Prostate gland (tissue), 2 donors: ENCODE measurements at regions not wholly inside any gene's neighbourhood (a gene's known extent, or its start where the extent isn't known, plus 50 kb on each side); places are given as distances from the start of the nearest gene placed in this dataset.

Source experiments
- DNase-seq: peaks from one replicate; pipeline ENCODE4 v3.0.0-alpha.2; 2019; ENCODE audit warnings: low spot score
- H3K27ac ChIP-seq, 2 donors: fragments of 200-600 bp; sonication (generic); 2 replicates each; pipeline ENCODE4 v1.5.1; 2017 to 2019
- H3K27me3 ChIP-seq: fragments of 200-600 bp; sonication (generic); replicated peaks from 2 replicates; pipeline ENCODE4 v1.5.1; 2019; ENCODE audit not compliant: insufficient read depth
- H3K36me3 ChIP-seq, 2 donors: fragments of 200-600 bp; sonication (generic); 1 replicate in 1 of 2; 2 replicates in 1 of 2; pipeline versions ENCODE4 v1.5.1 to v1.8.1; 2017 to 2019
- H3K4me1 ChIP-seq: fragments of 200-600 bp; sonication (generic); replicated peaks from 2 replicates; pipeline ENCODE4 v1.5.1; 2019
- H3K4me3 ChIP-seq, 2 donors: fragments of 200-600 bp; sonication (generic); 2 replicates each; pipeline ENCODE4 v1.5.1; 2017 to 2019
- H3K9me3 ChIP-seq: fragments of 200-600 bp; sonication (generic); 2 replicates; pipeline ENCODE4 v1.5.1; 2017
- CTCF ChIP-seq, 4 experiments: fragments of 200-600 bp in 2 of 4; fragments of 450-650 bp in 2 of 4; sonication (generic) in 2 of 4; IDR thresholded peaks; 1 replicate in 3 of 4; 2 replicates in 1 of 4; pipeline ENCODE4 v1.5.1; 2016 to 2019; ENCODE audit warnings: antibody characterized with exemption in 4 of 4, mild to moderate bottlenecking in 2 of 4, moderate library complexity in 2 of 4
- POLR2A ChIP-seq: fragments of 450-650 bp; IDR thresholded peaks from one replicate; pipeline ENCODE4 v1.6.1; 2016; ENCODE audit warnings: antibody characterized with exemption, mild to moderate bottlenecking
- POLR2AphosphoS5 ChIP-seq: sonication (generic); formaldehyde crosslinking; IDR thresholded peaks from one replicate; pipeline ENCODE4 v1.6.1; 2017; ENCODE audit warnings: antibody characterized with exemption
- WGBS: methylation state at CpG from one replicate; pipeline ENCODE4 v1.1.5; 2018; 5-methylcytosine and 5-hydroxymethylcytosine counted together
- intact Hi-C: fragments of 100-400 bp; cut with DNase I; formaldehyde crosslinking; loops from one replicate; pipeline ENCODE4 v1.14.2; 2022

DNA sequence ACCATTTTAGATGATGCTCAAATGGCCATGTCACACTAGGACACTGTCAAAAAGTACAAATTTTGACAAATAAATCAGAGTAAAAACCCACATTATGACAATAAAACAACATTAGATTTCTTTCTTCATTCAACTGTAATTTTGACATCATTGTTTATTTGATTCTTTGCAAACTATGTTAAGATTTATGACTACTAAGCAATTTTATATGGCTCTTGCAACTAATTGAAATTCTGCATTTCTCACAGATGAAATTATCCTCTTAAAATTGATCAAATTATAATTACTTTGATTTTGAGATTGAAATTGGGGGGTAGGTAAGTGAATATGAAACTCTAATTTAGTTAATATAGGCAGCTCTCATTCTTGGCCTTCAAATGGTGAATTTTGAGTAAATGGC, 59.8 kb downstream of the ATOH1 start:
- no peaks in the 10 kb centered on the region for H3K9me3 ChIP-seq
- TF ChIP-seq POLR2A (no peak), POLR2AphosphoS5 (no peak), CTCF (IDR thresholded peaks at IDR 0.05) (no peak)
- DNase-seq, result no peak
- intact Hi-C loops, result no loop called here
- no peak overlapping the region for H3K4me3 ChIP-seq
- H3K27ac ChIP-seq, result no peak overlapping the region
- no peaks in the 10 kb centered on the region for H3K27me3 ChIP-seq
- no peaks in the 10 kb centered on the region for H3K36me3 ChIP-seq
- H3K4me1 ChIP-seq, result no peaks in the 10 kb centered on the region

DNA sequence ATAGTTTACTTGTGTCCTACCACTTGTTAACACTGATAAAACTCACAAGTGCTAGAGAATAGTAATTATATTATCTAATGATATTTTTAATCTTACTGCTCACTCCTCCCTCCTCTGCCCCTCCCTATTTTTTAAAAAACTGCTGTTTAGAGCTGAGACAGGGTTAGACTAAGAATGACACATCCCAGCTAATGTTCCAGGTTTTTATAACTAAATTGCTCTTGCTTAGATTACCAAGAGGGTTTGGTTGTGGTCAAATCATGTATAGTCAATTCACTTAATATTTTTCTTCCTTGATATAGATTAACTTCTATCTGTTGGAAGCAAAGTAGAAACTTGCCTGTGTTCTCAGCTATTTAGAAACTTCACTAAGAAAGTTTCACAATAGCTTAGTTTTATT, 60.2 kb downstream of the ATOH1 start:
- no peaks in the 10 kb centered on the region for H3K27me3 ChIP-seq
- no peak overlapping the region for H3K4me3 ChIP-seq
- intact Hi-C loops, result no loop called here
- H3K27ac ChIP-seq, result no peak overlapping the region
- TF ChIP-seq CTCF (IDR thresholded peaks at IDR 0.05), result no peak
- TF ChIP-seq POLR2AphosphoS5, result no peak
- TF ChIP-seq POLR2A, result no peak
- no peaks in the 10 kb centered on the region for H3K9me3 ChIP-seq
- H3K36me3 ChIP-seq, result no peaks in the 10 kb centered on the region
- no peak for DNase-seq
- no peaks in the 10 kb centered on the region for H3K4me1 ChIP-seq

DNA sequence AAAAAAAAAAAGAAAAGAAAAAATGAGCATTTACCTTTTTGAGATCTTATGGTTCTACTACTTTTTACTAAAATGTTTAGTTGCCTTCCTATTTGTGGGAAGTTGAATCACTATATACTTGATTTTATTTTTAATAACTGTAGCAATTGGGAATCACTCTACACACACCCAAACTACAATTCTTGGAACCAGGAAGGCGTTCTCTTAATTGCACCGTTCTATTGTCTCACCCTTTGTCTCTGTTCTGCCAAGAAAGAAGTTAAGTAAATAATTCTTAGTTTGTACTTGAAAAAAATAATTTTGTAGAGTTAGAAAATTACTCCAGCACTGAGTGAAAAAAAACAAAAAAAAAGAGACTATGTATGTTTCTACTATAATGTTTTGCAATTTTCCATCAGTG, 62.7 kb downstream of the ATOH1 start:
- TF ChIP-seq POLR2AphosphoS5 (no peak), CTCF (IDR thresholded peaks at IDR 0.05) (no peak)
- WGBS, result 39% methylated on average over 2 of the region's 2 CpGs
- DNase-seq, result no peak

DNA sequence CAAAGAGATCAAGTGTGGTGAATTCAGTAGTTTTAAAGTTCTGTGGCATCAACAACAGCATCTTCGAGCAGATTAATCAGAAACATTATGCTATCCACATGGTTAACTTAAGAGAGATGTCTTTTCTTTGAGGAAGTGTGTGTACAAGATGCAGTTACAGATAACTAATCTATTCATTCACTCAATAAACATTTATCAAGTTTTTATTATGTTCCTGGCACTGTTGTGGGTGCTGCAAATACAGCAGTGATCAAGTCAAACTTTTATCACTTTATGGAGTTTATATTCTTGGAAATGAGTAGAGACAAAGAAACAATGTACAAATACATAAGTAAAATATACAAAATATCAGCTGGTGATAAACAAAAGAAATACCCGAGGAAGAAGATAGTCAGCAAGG, 66.4 kb downstream of the ATOH1 start:
- no peak overlapping the region for H3K27ac ChIP-seq

More for the DNA sequence above, 62.7 kb downstream of the ATOH1 start:
- intact Hi-C loops, result no loop called here
- H3K27me3 ChIP-seq, result no peaks in the 10 kb centered on the region
- H3K4me3 ChIP-seq, result no peak overlapping the region
- H3K4me1 ChIP-seq, result peaks cover 6% of the 10 kb centered on the region
- no peaks in the 10 kb centered on the region for H3K36me3 ChIP-seq
- no peaks in the 10 kb centered on the region for H3K9me3 ChIP-seq
- H3K27ac ChIP-seq, result no peak overlapping the region

More for the DNA sequence above, 66.4 kb downstream of the ATOH1 start:
- DNase-seq, result no peak
- H3K36me3 ChIP-seq, result no peaks in the 10 kb centered on the region
- peaks cover 6% of the 10 kb centered on the region for H3K4me1 ChIP-seq
- intact Hi-C loops, result no loop called here
- H3K4me3 ChIP-seq, result no peak overlapping the region
- H3K9me3 ChIP-seq, result no peaks in the 10 kb centered on the region
- H3K27me3 ChIP-seq, result no peaks in the 10 kb centered on the region
- TF ChIP-seq CTCF (IDR thresholded peaks at IDR 0.05) (no peak), POLR2AphosphoS5 (peak; percentile 27), POLR2A (no peak)
- 16% methylated on average over 2 of the region's 2 CpGs for WGBS
